ENCODE measurements at regions not wholly inside any gene's neighbourhood (a gene's known extent, or its start where the extent isn't known, plus 50 kb on each side); places are given as distances from the start of the nearest gene placed in this dataset.

- TF ChIP-seq REST (IDR thresholded peaks at IDR 0.05; ENCODE audit: low read depth) (no peak), JUND (IDR thresholded peaks at IDR 0.05) (no peak), CTCF (IDR thresholded peaks at IDR 0.05 in 2 of 3, conservative IDR thresholded peaks at IDR 0.05 in 1 of 3; ENCODE audit: borderline replicate concordance in 1 of 3, insufficient read depth in 1 of 3, low read depth in 2 of 3, low read length in 2 of 3) (no peak)
These were observed 672.7 kb downstream of the QKI start (continued) for GRCh38 chr6:164087211-164087610.

DNA sequence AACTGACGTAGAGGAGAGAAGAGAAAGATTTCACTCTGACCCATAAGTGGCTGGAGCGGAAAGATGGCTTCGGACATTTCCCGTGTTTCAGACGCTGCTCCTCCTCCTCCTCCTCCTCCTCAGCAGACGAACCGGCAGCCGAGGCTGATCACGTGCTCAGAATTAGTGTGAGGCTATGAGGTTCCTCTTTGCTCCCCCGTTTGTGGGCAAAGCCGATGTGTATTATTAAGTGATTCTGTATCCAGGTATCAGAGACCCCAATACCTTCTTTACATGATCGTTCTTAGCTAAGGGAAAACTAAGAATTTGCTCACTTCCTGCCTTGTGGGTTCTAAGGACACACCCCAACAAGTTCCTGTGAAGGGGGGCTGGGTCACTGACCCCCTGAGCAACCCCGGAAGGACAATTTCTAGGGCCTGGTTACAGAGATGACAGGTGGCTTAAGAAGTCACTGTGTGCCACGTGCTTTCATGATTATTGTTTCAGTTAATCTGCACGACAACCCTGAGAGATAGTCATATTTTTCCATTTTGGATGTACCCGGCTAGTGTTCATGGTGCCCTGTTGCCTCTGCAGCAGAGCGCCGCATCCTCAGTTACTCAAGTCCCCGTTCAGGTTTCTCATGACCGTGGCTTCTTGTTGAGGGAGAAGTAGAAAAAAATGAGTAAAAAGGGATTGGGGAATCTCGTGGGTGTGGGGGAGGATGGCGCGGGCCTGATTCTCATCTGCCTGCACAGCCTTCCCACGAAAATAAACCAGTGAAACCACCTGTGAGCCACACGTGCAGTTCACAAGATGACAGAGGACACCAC is 671.8 kb downstream of the QKI start:
- H3K9me3 ChIP-seq (ENCODE audit: control insufficient read depth in 1 of 2, insufficient read depth in 1 of 2, low read depth in 1 of 2, low read length in 2 of 2) = no peaks in the 10 kb centered on the region
- no peaks in the 10 kb centered on the region for H3K4me1 ChIP-seq (ENCODE audit: control insufficient read depth in 1 of 2, insufficient read depth in 2 of 2, low read length in 2 of 2)
- H4K20me1 ChIP-seq (ENCODE audit: insufficient read depth) = no peaks in the 10 kb centered on the region
- H3K4me2 ChIP-seq (ENCODE audit: low read length) = no peak overlapping the region
- TF ChIP-seq EZH2phosphoT487 (IDR thresholded peaks at IDR 0.05; ENCODE audit: borderline replicate concordance) = no peak
- no peak for TF ChIP-seq JUND (IDR thresholded peaks at IDR 0.05)
- TF ChIP-seq ZNF274 (IDR thresholded peaks at IDR 0.05; ENCODE audit: low read depth, low read length) = no peak
- no peak for TF ChIP-seq REST (IDR thresholded peaks at IDR 0.05; ENCODE audit: low read depth)
- TF ChIP-seq POLR2AphosphoS5 (IDR thresholded peaks at IDR 0.05; ENCODE audit: low read depth, low read length) = no peak
- no peak for TF ChIP-seq RAD21 (IDR thresholded peaks at IDR 0.05; ENCODE audit: low read depth)
- no peak for TF ChIP-seq ELF1 (IDR thresholded peaks at IDR 0.05; ENCODE audit: borderline replicate concordance, low read depth)
- BruUV-seq (replicated peaks) = no TSS peak
- no peak overlapping the region for H3K4me3 ChIP-seq (replicated peaks in 1 of 2; ENCODE audit: low read depth in 1 of 2, low read length in 2 of 2)
- DNase-seq (ENCODE audit: low read depth, low spot score) (no peak), ATAC-seq (no peak)
- H3K79me2 ChIP-seq (ENCODE audit: insufficient read depth, low read length) = no peaks in the 10 kb centered on the region
- ChIA-PET RAD21 (ENCODE audit: low non-redundant PET in 1 of 2, low total read pairs in 2 of 2, uncharacterized antibody in 2 of 2, unreplicated experiment in 2 of 2) (no interaction called here), POLR2A (no interaction called here), CTCF (no interaction called here)
- H3K27me3 ChIP-seq (ENCODE audit: insufficient read depth, low read length) = no peaks in the 10 kb centered on the region
- no peaks in the 10 kb centered on the region for H3K36me3 ChIP-seq (ENCODE audit: control insufficient read depth in 1 of 2, insufficient read depth in 2 of 2, low read length in 2 of 2)
- H3K27ac ChIP-seq (ENCODE audit: low read depth, low read length) = no peak overlapping the region
- intact Hi-C loops (cut with micrococcal nuclease) = no loop called here
- H3K9me2 ChIP-seq (ENCODE audit: insufficient read depth) = no peaks in the 10 kb centered on the region
- H2AFZ ChIP-seq (ENCODE audit: low read depth, low read length, poor library complexity, severe bottlenecking) = no peak overlapping the region
- H3K9ac ChIP-seq (ENCODE audit: low read length) = no peak overlapping the region
